ENCODE measurements at regions not wholly inside any gene's neighbourhood (a gene's known extent, or its start where the extent isn't known, plus 50 kb on each side); places are given as distances from the start of the nearest gene placed in this dataset.
"Not testable (repeated sequence)": the region's sequence is repeated elsewhere in the genome, so short reads cannot be mapped to it uniquely, and the experiment has no call there.

GRCh38 chr15:44817797-44818196, 81.5 kb downstream of the TRIM69 start:
- DNase-seq = not testable (repeated sequence)

GRCh38 chr15:44819331-44819987, 83.1 kb downstream of the TRIM69 start:
- not testable (repeated sequence) for DNase-seq

GRCh38 chr15:44820535-44820934, 84.2 kb downstream of the TRIM69 start:
- DNase-seq = not testable (repeated sequence)

- DNase-seq = not testable (repeated sequence)
Measured at GRCh38 chr15:44820967-44821366, 84.6 kb downstream of the TRIM69 start.

GRCh38 chr15:44824277-44825145, 88.2 kb downstream of the TRIM69 start:
- not testable (repeated sequence) for DNase-seq

GRCh38 chr15:44826583-44826982, 90.3 kb downstream of the TRIM69 start:
- DNase-seq = not testable (repeated sequence)

GRCh38 chr15:44828229-44828914, 92.0 kb downstream of the TRIM69 start:
- DNase-seq = not testable (repeated sequence)

- DNase-seq = not testable (repeated sequence)
Measured at GRCh38 chr15:44829150-44829549, 92.8 kb downstream of the TRIM69 start.

GRCh38 chr15:44830692-44831408, 94.5 kb downstream of the TRIM69 start:
- DNase-seq = not testable (repeated sequence)

- DNase-seq = not testable (repeated sequence)
Measured at GRCh38 chr15:44831409-44831741, 95.0 kb downstream of the TRIM69 start.

- not testable (repeated sequence) for DNase-seq
Measured at GRCh38 chr15:44832133-44832532, 95.8 kb downstream of the TRIM69 start.

- DNase-seq = not testable (repeated sequence)
Measured at GRCh38 chr15:44833081-44833480, 96.8 kb downstream of the TRIM69 start.

- DNase-seq = not testable (repeated sequence)
Measured at GRCh38 chr15:44833761-44834160, 97.4 kb downstream of the TRIM69 start.

GRCh38 chr15:44835082-44835481, 98.8 kb downstream of the TRIM69 start:
- not testable (repeated sequence) for DNase-seq

GRCh38 chr15:44836094-44836493, 99.8 kb downstream of the TRIM69 start:
- DNase-seq = no peak

- DNase-seq = not testable (repeated sequence)
Measured at GRCh38 chr15:44838929-44839328, 102.6 kb downstream of the TRIM69 start.

- not testable (repeated sequence) for DNase-seq
Measured at GRCh38 chr15:44841762-44842161, 105.4 kb downstream of the TRIM69 start.

- not testable (repeated sequence) for DNase-seq
Measured at GRCh38 chr15:44842883-44843282, 106.6 kb downstream of the TRIM69 start.

- not testable (repeated sequence) for DNase-seq
Measured at GRCh38 chr15:44844936-44845335, 108.6 kb downstream of the TRIM69 start.

- DNase-seq = not testable (repeated sequence)
Measured at GRCh38 chr15:44846156-44846555, 109.8 kb downstream of the TRIM69 start.

- not testable (repeated sequence) for DNase-seq
Measured at GRCh38 chr15:44847555-44847954, 108.9 kb upstream of the TERB2 start.

- DNase-seq = not testable (repeated sequence)
Measured at GRCh38 chr15:44848859-44849258, 107.6 kb upstream of the TERB2 start.
